HG02943 (cell line): ENCODE measurements at regions not wholly inside any gene's neighbourhood (a gene's known extent, or its start where the extent isn't known, plus 50 kb on each side); places are given as distances from the start of the nearest gene placed in this dataset.

Source experiments
- ATAC-seq: cut with Tn5 transposase; IDR thresholded peaks from one replicate; pipeline ENCODE4 v1.9.1; 2021; ENCODE audit warnings: mild to moderate bottlenecking, low read depth, moderate library complexity; ENCODE audit not compliant: unreplicated experiment

GRCh38 chr5:167790045-167790444 lies 501.4 kb upstream of the WWC1 start:
- no peak for ATAC-seq

GRCh38 chr5:167790462-167791260 lies 500.8 kb upstream of the WWC1 start:
- ATAC-seq: no peak

- ATAC-seq: no peak
These were observed 498.9 kb upstream of the WWC1 start for GRCh38 chr5:167792514-167792913.

- no peak for ATAC-seq
These were observed 497.7 kb upstream of the WWC1 start for GRCh38 chr5:167793700-167794099.

GRCh38 chr5:167794121-167794520 lies 497.3 kb upstream of the WWC1 start:
- no peak for ATAC-seq

- no peak for ATAC-seq
These were observed 494.8 kb upstream of the WWC1 start for GRCh38 chr5:167796672-167797071.

GRCh38 chr5:167797933-167798332 lies 493.5 kb upstream of the WWC1 start:
- no peak for ATAC-seq

GRCh38 chr5:167798448-167798847 lies 493.0 kb upstream of the WWC1 start:
- no peak for ATAC-seq

GRCh38 chr5:167800427-167800826 lies 491.0 kb upstream of the WWC1 start:
- no peak for ATAC-seq

- ATAC-seq: no peak
These were observed 489.4 kb upstream of the WWC1 start for GRCh38 chr5:167801999-167802398.

- ATAC-seq: no peak
These were observed 488.6 kb upstream of the WWC1 start for GRCh38 chr5:167802755-167803431.

- no peak for ATAC-seq
These were observed 486.8 kb upstream of the WWC1 start for GRCh38 chr5:167804512-167805220.

- no peak for ATAC-seq
These were observed 480.9 kb upstream of the WWC1 start for GRCh38 chr5:167810573-167810972.

GRCh38 chr5:167812871-167813270 lies 478.6 kb upstream of the WWC1 start:
- no peak for ATAC-seq

GRCh38 chr5:167813389-167813788 lies 478.1 kb upstream of the WWC1 start:
- no peak for ATAC-seq

GRCh38 chr5:167814040-167814439 lies 477.4 kb upstream of the WWC1 start:
- ATAC-seq: no peak

- no peak for ATAC-seq
These were observed 476.6 kb upstream of the WWC1 start for GRCh38 chr5:167814828-167815227.

- ATAC-seq: no peak
These were observed 475.1 kb upstream of the WWC1 start for GRCh38 chr5:167816354-167816753.

- ATAC-seq: no peak
These were observed 474.6 kb upstream of the WWC1 start for GRCh38 chr5:167816864-167817263.

GRCh38 chr5:167819406-167819805 lies 472.0 kb upstream of the WWC1 start:
- ATAC-seq: peak; percentile 82
